PC-9 (cell line): ENCODE measurements at regions not wholly inside any gene's neighbourhood (a gene's known extent, or its start where the extent isn't known, plus 50 kb on each side); places are given as distances from the start of the nearest gene placed in this dataset.
"Not testable (repeated sequence)": the region's sequence is repeated elsewhere in the genome, so short reads cannot be mapped to it uniquely, and the experiment has no call there.

ENCODE experiments used
- BruUV-seq: library from RNA; stranded (reverse); fragments of 400-500 nt; replicated peaks from 2 replicates; lab custom pipeline; 2021; lab: Mats Ljungman, UMichigan
- CTCF ChIA-PET: fragments of 300-600 bp; sonication (Branson Sonifier 250); formaldehyde crosslinking; loops from one replicate; lab custom pipeline; 2022; ENCODE audit warnings: antibody characterized with exemption; lab: Charles Lee
- POLR2A ChIA-PET: fragments of 300-600 bp; sonication (Branson Sonifier 250); formaldehyde crosslinking; loops from one replicate; lab custom pipeline; 2022; ENCODE audit warnings: antibody characterized with exemption; ENCODE audit not compliant: unreplicated experiment; lab: Charles Lee
- DNase-seq, 2 experiments: peaks; one replicate each; pipeline versions ENCODE4 v3.0.0 to v3.0.0-alpha.2; 2015 to 2022; ENCODE audit warnings: mixed read lengths in 1 of 2
- H2AFZ ChIP-seq: fragments of 200-600 bp; sonication (generic); 2 replicates; pipeline ENCODE4 v1.8.1; 2017; ENCODE audit warnings: antibody characterized with exemption
- H3F3A ChIP-seq: fragments of 200-600 bp; sonication (generic); 2 replicates; pipeline ENCODE4 v1.8.1; 2017; ENCODE audit warnings: antibody characterized with exemption, mild to moderate bottlenecking, low read depth; ENCODE audit not compliant: insufficient read depth
- H3K27ac ChIP-seq: fragments of 200-600 bp; sonication (generic); 2 replicates; pipeline ENCODE4 v1.6.1; 2016; ENCODE audit warnings: mixed run types
- H3K27me3 ChIP-seq: fragments of 200-600 bp; sonication (generic); 2 replicates; pipeline ENCODE4 v1.6.1; 2016; ENCODE audit warnings: low read depth, mixed run types; ENCODE audit not compliant: insufficient read depth
- H3K36me3 ChIP-seq: fragments of 200-600 bp; sonication (generic); 2 replicates; pipeline ENCODE4 v1.6.1; 2016; ENCODE audit warnings: low read depth, mixed run types
- H3K4me1 ChIP-seq: fragments of 200-600 bp; sonication (generic); replicated peaks from 2 replicates; pipeline ENCODE4 v1.6.1; 2016; ENCODE audit warnings: mixed run types; ENCODE audit not compliant: insufficient read depth
- H3K4me2 ChIP-seq: fragments of 200-600 bp; sonication (generic); 2 replicates; pipeline ENCODE4 v1.6.1; 2017; ENCODE audit warnings: mixed run types
- H3K4me3 ChIP-seq: fragments of 200-600 bp; sonication (generic); 2 replicates; pipeline ENCODE4 v1.6.1; 2016; ENCODE audit warnings: mixed run types
- H3K79me2 ChIP-seq: fragments of 200-600 bp; sonication (generic); 2 replicates; pipeline ENCODE4 v1.6.1; 2017; ENCODE audit warnings: low read depth, mixed run types
- H3K9me2 ChIP-seq: fragments of 200-600 bp; sonication (generic); 2 replicates; pipeline ENCODE4 v1.8.1; 2017; ENCODE audit warnings: mild to moderate bottlenecking; ENCODE audit not compliant: insufficient read depth
- H3K9me3 ChIP-seq: fragments of 200-600 bp; sonication (generic); 2 replicates; pipeline ENCODE4 v1.8.1; 2016; ENCODE audit warnings: low read depth; ENCODE audit not compliant: insufficient read depth
- H4K20me1 ChIP-seq: fragments of 200-600 bp; sonication (generic); 2 replicates; pipeline ENCODE4 v1.8.1; 2017; ENCODE audit not compliant: insufficient read depth
- CTCF ChIP-seq: fragments of 200-600 bp; sonication (generic); conservative IDR thresholded peaks from 2 replicates; pipeline ENCODE4 v1.6.1; 2017; ENCODE audit warnings: mixed run types, antibody characterized with exemption, mild to moderate bottlenecking, moderate library complexity
- EZH2 ChIP-seq: fragments of 200-600 bp; sonication (generic); IDR thresholded peaks from 2 replicates; pipeline ENCODE4 v1.8.0; 2017; ENCODE audit warnings: antibody characterized with exemption, low read depth
- intact Hi-C: fragments of 100-400 bp; cut with micrococcal nuclease; formaldehyde crosslinking; loops from one replicate; pipeline ENCODE4 v1.10.0; 2022; ENCODE audit not compliant: unreplicated experiment

GRCh38 chr3:106844638-106845037 is 532.6 kb upstream of the CCDC54 start:
- TF ChIP-seq CTCF (no peak), EZH2 (no peak)
- H3K9me3 ChIP-seq: no peaks in the 10 kb centered on the region
- H3K27me3 ChIP-seq: no peaks in the 10 kb centered on the region
- H3K4me2 ChIP-seq: no peak overlapping the region
- H3K36me3 ChIP-seq: no peaks in the 10 kb centered on the region
- no peaks in the 10 kb centered on the region for H3K4me1 ChIP-seq
- H3F3A ChIP-seq: no peaks in the 10 kb centered on the region
- H4K20me1 ChIP-seq: no peaks in the 10 kb centered on the region
- no peaks in the 10 kb centered on the region for H3K9me2 ChIP-seq
- no peak overlapping the region for H2AFZ ChIP-seq
- intact Hi-C loops: no loop called here
- POLR2A ChIA-PET: interaction anchor here (0.5 kb wide), 1 partner anchor 472 kb away, joined by 7 read pairs; no protein-coding TSS in a partner anchor
- no peak overlapping the region for H3K4me3 ChIP-seq
- no peak for DNase-seq
- no TSS peak for BruUV-seq
- H3K79me2 ChIP-seq: no peaks in the 10 kb centered on the region
- no peak overlapping the region for H3K27ac ChIP-seq
- CTCF ChIA-PET: no interaction called here

- intact Hi-C loops: no loop called here
- CTCF ChIA-PET: no interaction called here
Measured at GRCh38 chr3:106848099-106848498, 529.1 kb upstream of the CCDC54 start.

GRCh38 chr3:106850437-106850836 is 526.8 kb upstream of the CCDC54 start:
- ChIA-PET CTCF (no interaction called here), POLR2A (no interaction called here)
- Histone ChIP-seq H2AFZ (no peak overlapping the region), H3K4me2 (no peak overlapping the region), H3K4me1 (no peaks in the 10 kb centered on the region), H3K36me3 (no peaks in the 10 kb centered on the region), H3F3A (no peaks in the 10 kb centered on the region), H3K4me3 (no peak overlapping the region), H3K79me2 (no peaks in the 10 kb centered on the region), H3K27ac (no peak overlapping the region), H3K27me3 (no peaks in the 10 kb centered on the region), H3K9me3 (no peaks in the 10 kb centered on the region), H3K9me2 (no peaks in the 10 kb centered on the region), H4K20me1 (no peaks in the 10 kb centered on the region)
- no TSS peak for BruUV-seq
- no peak for TF ChIP-seq EZH2
- TF ChIP-seq CTCF: no peak
- no peak for DNase-seq
- intact Hi-C loops: no loop called here

More at GRCh38 chr3:106848099-106848498, 529.1 kb upstream of the CCDC54 start:
- Histone ChIP-seq H3K27me3 (no peaks in the 10 kb centered on the region), H3K9me2 (no peaks in the 10 kb centered on the region), H2AFZ (no peak overlapping the region), H3K36me3 (no peaks in the 10 kb centered on the region), H3K4me1 (no peaks in the 10 kb centered on the region), H3K4me3 (no peak overlapping the region), H3K27ac (no peak overlapping the region), H4K20me1 (no peaks in the 10 kb centered on the region), H3K79me2 (no peaks in the 10 kb centered on the region), H3K9me3 (no peaks in the 10 kb centered on the region), H3F3A (no peaks in the 10 kb centered on the region), H3K4me2 (no peak overlapping the region)
- BruUV-seq: no TSS peak
- no peak for DNase-seq
- POLR2A ChIA-PET: no interaction called here
- TF ChIP-seq EZH2 (no peak), CTCF (no peak)

GRCh38 chr3:106858321-106858720 is 518.9 kb upstream of the CCDC54 start:
- DNase-seq, H3K36me3 ChIP-seq, H3F3A ChIP-seq, BruUV-seq, H3K4me2 ChIP-seq, H2AFZ ChIP-seq, intact Hi-C loops, H3K9me3 ChIP-seq, H4K20me1 ChIP-seq, H3K27ac ChIP-seq, POLR2A ChIA-PET, H3K4me1 ChIP-seq, H3K27me3 ChIP-seq, H3K79me2 ChIP-seq, CTCF ChIA-PET, H3K4me3 ChIP-seq, H3K9me2 ChIP-seq: not testable (repeated sequence)
